K562 (cell line): ENCODE measurements at regions not wholly inside any gene's neighbourhood (a gene's known extent, or its start where the extent isn't known, plus 50 kb on each side); places are given as distances from the start of the nearest gene placed in this dataset.

Experiments used
- ATAC-seq: fragments of 200-7000 bp; cut with Tn5 transposase; 3 replicates; pipeline ENCODE4 v1.9.1; 2020; ENCODE audit warnings: moderate library complexity
- BruUV-seq: library from RNA; stranded (reverse); fragments of 400-500 nt; replicated peaks from 2 replicates; lab custom pipeline; 2021; lab: Mats Ljungman, UMichigan
- CTCF ChIA-PET: fragments of 300-600 bp; formaldehyde crosslinking; extraction: SDS; loops from one replicate; lab custom pipeline; 2021; ENCODE audit warnings: low intra/inter-chr PET ratio; lab: Yijun Ruan, JAX
- POLR2A ChIA-PET: fragments of 300-600, 350-650 bp; sonication (Branson Sonifier 250); formaldehyde crosslinking; extraction: SDS; loops from one replicate; lab custom pipeline; 2021; ENCODE audit warnings: antibody characterized with exemption, inconsistent platforms; lab: Yijun Ruan, JAX
- DNase-seq, 4 experiments: peaks; one replicate each; pipeline versions ENCODE4 v3.0.0 to v3.0.0-alpha.2; 2011 to 2018; ENCODE audit warnings: low spot score in 3 of 4, mixed read lengths in 3 of 4; ENCODE audit errors: extremely low read depth in 1 of 4
- FAIRE-seq: peaks from 2 replicates; lab custom pipeline; 2011; peaks lifted over from hg19 to GRCh38; lab: Jason Lieb, UNC
- H2AFZ ChIP-seq: 2 replicates; pipeline ENCODE4 v1.6.0; 2011; ENCODE audit warnings: low read depth, low read length, control low read depth, inconsistent platforms
- H3K27ac ChIP-seq: fragments of 200-600 bp; 3 replicates; pipeline ENCODE4 v1.8.0; 2011; ENCODE audit warnings: low read depth, mild to moderate bottlenecking, control low read depth, inconsistent platforms, low read length, moderate library complexity, mixed read lengths; ENCODE audit errors: extremely low read depth
- H3K27me3 ChIP-seq, 2 experiments: fragments of 300-600 bp in 1 of 2; 2 replicates in 1 of 2; 3 replicates in 1 of 2; pipeline versions ENCODE4 v1.6.0 to v1.8.0; 2011; ENCODE audit warnings: inconsistent platforms in 2 of 2, low read length in 2 of 2, mild to moderate bottlenecking in 1 of 2, mixed read lengths in 1 of 2, moderate library complexity in 1 of 2; ENCODE audit not compliant: control insufficient read depth in 2 of 2, insufficient read depth in 2 of 2
- H3K36me3 ChIP-seq: fragments of 300-600 bp; 3 replicates; pipeline ENCODE4 v1.8.0; 2011; ENCODE audit warnings: mild to moderate bottlenecking, low read length, inconsistent platforms; ENCODE audit not compliant: control insufficient read depth, insufficient read depth
- H3K4me1 ChIP-seq, 2 experiments: fragments of 200-600 bp in 1 of 2; replicated peaks in 1 of 2; 2 replicates in 1 of 2; 3 replicates in 1 of 2; pipeline versions ENCODE4 v1.5.1 to v1.8.0; 2011; ENCODE audit warnings: inconsistent platforms in 2 of 2, low read length in 2 of 2, mild to moderate bottlenecking in 1 of 2, mixed read lengths in 1 of 2, moderate library complexity in 1 of 2; ENCODE audit not compliant: control insufficient read depth in 2 of 2, insufficient read depth in 2 of 2
- H3K4me2 ChIP-seq: 2 replicates; pipeline ENCODE4 v1.6.1; 2011; ENCODE audit warnings: low read length, control low read depth, inconsistent platforms, mixed read lengths; ENCODE audit not compliant: insufficient read depth
- H3K4me3 ChIP-seq: fragments of 200-600 bp; sonication (generic), shearing (Covaris generic); 2 replicates; pipeline ENCODE4 v1.5.1; 2016; ENCODE audit warnings: control low read depth, inconsistent platforms
- H3K79me2 ChIP-seq: fragments of 200-600 bp; 3 replicates; pipeline ENCODE4 v1.8.0; 2011; ENCODE audit warnings: low read length, inconsistent platforms; ENCODE audit not compliant: control insufficient read depth, insufficient read depth
- H3K9ac ChIP-seq, 2 experiments: 2 replicates each; pipeline versions ENCODE4 v1.6.0 to v1.6.1; 2011; ENCODE audit warnings: low read depth in 2 of 2, low read length in 2 of 2, control low read depth in 1 of 2, inconsistent platforms in 1 of 2, mild to moderate bottlenecking in 1 of 2, mixed read lengths in 1 of 2; ENCODE audit not compliant: insufficient read depth in 1 of 2
- H3K9me1 ChIP-seq: one replicate; pipeline ENCODE4 v1.6.0; 2011; ENCODE audit warnings: inconsistent platforms, mild to moderate bottlenecking, low read length, moderate library complexity; ENCODE audit not compliant: control insufficient read depth, insufficient read depth
- H3K9me3 ChIP-seq: replicated peaks from 2 replicates; pipeline ENCODE4 v1.5.1; 2011; ENCODE audit warnings: low read depth, low read length, inconsistent platforms; ENCODE audit not compliant: control insufficient read depth, insufficient read depth
- H4K20me1 ChIP-seq: replicated peaks from 2 replicates; pipeline ENCODE4 v1.6.1; 2011; ENCODE audit warnings: low read length, inconsistent platforms, mixed read lengths; ENCODE audit not compliant: control insufficient read depth, insufficient read depth
- ATF7 ChIP-seq: fragments of 450-650 bp; IDR thresholded peaks from 2 replicates; pipeline ENCODE4 v1.7.1; 2014; ENCODE audit warnings: mild to moderate bottlenecking, moderate library complexity
- EP400 ChIP-seq: fragments of 450-650 bp; IDR thresholded peaks from 2 replicates; pipeline ENCODE4 v1.6.1; 2017; ENCODE audit warnings: antibody characterized with exemption, mild to moderate bottlenecking, moderate library complexity
- HNRNPL ChIP-seq: fragments of 200-400 bp; formaldehyde crosslinking; IDR thresholded peaks from 2 replicates; pipeline ENCODE4 v1.6.1; 2017; ENCODE audit warnings: low read depth, mild to moderate bottlenecking, low read length
- SMC3 ChIP-seq: conservative IDR thresholded peaks from 2 replicates; pipeline ENCODE4 v1.6.1; 2011; ENCODE audit warnings: low read depth, low read length, improper control_type of control experiment; ENCODE audit not compliant: insufficient read depth
- STAT5B ChIP-seq: fragments of 250-450 bp; sonication (Bioruptor Pico); IDR thresholded peaks from 2 replicates; pipeline ENCODE4 v1.8.0; 2021; ENCODE audit warnings: mild to moderate bottlenecking, inconsistent platforms
- TAF9B ChIP-seq: fragments of 450-650 bp; IDR thresholded peaks from 2 replicates; pipeline ENCODE4 v1.6.1; 2018; ENCODE audit warnings: mild to moderate bottlenecking; ENCODE audit not compliant: partially characterized antibody
- TBP ChIP-seq: optimal IDR thresholded peaks from 2 replicates; pipeline ENCODE3; 2011; ENCODE audit warnings: low read depth, low read length, improper control_type of control experiment
- ZNF217 ChIP-seq: sonication (generic); formaldehyde crosslinking; IDR thresholded peaks from 2 replicates; pipeline ENCODE4 v1.8.0; 2022; ENCODE audit warnings: mild to moderate bottlenecking, missing genetic modification reagents
- in situ Hi-C: fragments of 300-500 bp; cut with MboI; formaldehyde crosslinking; loops from 4 replicates; pipeline ENCODE4 v1.15.0; 2018; ENCODE audit warnings: inconsistent platforms, mixed read lengths
- intact Hi-C: fragments of 100-400 bp; cut with micrococcal nuclease; formaldehyde crosslinking; loops from 2 replicates; pipeline ENCODE4 v1.14.2; 2022
- TF ChIP-seq, protein P1 (sequence below): fragments of 450-650 bp; IDR thresholded peaks from 2 replicates; pipeline ENCODE4 v1.7.0; 2016; ENCODE audit warnings: borderline replicate concordance
- TF ChIP-seq, protein P2 (sequence below): fragments of 200-600 bp; sonication (generic); IDR thresholded peaks from one replicate; pipeline ENCODE4 v1.6.1; 2012; ENCODE audit warnings: mild to moderate bottlenecking, low read depth, low read length, inconsistent platforms

- POLR2A ChIA-PET = interaction anchor here (0.8 to 2.2 kb wide), 2 partner anchors 12 to 202 kb away, joined by 3 to 5 read pairs; no protein-coding TSS in a partner anchor
- no peak for ATAC-seq
- Histone ChIP-seq H3K4me3 (no peak overlapping the region), H3K4me2 (no peak overlapping the region), H3K36me3 (no peaks in the 10 kb centered on the region), H4K20me1 (no peaks in the 10 kb centered on the region), H3K27me3 (peaks cover 0 to 4% of the 10 kb centered on the region in 2 experiments; a peak in 1 of 5 replicates), H3K9me3 (no peaks in the 10 kb centered on the region), H3K4me1 (peaks cover 0 to 5% of the 10 kb centered on the region in 2 experiments; a peak in 2 of 5 replicates), H3K79me2 (no peaks in the 10 kb centered on the region), H3K27ac (no peak overlapping the region), H2AFZ (no peak overlapping the region), H3K9ac (no peak overlapping the region), H3K9me1 (no peaks in the 10 kb centered on the region)
- intact Hi-C loops = no loop called here
- no peak for DNase-seq
- FAIRE-seq = no peak
- in situ Hi-C loops = no loop called here
- BruUV-seq = no TSS peak
- CTCF ChIA-PET = no interaction called here
- no peak for TF ChIP-seq EP400
- TF ChIP-seq ATF7 = no peak
- no peak for TF ChIP-seq HNRNPL
- TF ChIP-seq SMC3 = no peak
- TF ChIP-seq, protein P1, sequence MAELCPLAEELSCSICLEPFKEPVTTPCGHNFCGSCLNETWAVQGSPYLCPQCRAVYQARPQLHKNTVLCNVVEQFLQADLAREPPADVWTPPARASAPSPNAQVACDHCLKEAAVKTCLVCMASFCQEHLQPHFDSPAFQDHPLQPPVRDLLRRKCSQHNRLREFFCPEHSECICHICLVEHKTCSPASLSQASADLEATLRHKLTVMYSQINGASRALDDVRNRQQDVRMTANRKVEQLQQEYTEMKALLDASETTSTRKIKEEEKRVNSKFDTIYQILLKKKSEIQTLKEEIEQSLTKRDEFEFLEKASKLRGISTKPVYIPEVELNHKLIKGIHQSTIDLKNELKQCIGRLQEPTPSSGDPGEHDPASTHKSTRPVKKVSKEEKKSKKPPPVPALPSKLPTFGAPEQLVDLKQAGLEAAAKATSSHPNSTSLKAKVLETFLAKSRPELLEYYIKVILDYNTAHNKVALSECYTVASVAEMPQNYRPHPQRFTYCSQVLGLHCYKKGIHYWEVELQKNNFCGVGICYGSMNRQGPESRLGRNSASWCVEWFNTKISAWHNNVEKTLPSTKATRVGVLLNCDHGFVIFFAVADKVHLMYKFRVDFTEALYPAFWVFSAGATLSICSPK = no peak
- no peak for TF ChIP-seq TAF9B
- TF ChIP-seq TBP = no peak
- TF ChIP-seq ZNF217 (CRISPR knock-in tag) = no peak
- TF ChIP-seq STAT5B (CRISPR knock-in tag) = no peak
- TF ChIP-seq, protein P2, sequence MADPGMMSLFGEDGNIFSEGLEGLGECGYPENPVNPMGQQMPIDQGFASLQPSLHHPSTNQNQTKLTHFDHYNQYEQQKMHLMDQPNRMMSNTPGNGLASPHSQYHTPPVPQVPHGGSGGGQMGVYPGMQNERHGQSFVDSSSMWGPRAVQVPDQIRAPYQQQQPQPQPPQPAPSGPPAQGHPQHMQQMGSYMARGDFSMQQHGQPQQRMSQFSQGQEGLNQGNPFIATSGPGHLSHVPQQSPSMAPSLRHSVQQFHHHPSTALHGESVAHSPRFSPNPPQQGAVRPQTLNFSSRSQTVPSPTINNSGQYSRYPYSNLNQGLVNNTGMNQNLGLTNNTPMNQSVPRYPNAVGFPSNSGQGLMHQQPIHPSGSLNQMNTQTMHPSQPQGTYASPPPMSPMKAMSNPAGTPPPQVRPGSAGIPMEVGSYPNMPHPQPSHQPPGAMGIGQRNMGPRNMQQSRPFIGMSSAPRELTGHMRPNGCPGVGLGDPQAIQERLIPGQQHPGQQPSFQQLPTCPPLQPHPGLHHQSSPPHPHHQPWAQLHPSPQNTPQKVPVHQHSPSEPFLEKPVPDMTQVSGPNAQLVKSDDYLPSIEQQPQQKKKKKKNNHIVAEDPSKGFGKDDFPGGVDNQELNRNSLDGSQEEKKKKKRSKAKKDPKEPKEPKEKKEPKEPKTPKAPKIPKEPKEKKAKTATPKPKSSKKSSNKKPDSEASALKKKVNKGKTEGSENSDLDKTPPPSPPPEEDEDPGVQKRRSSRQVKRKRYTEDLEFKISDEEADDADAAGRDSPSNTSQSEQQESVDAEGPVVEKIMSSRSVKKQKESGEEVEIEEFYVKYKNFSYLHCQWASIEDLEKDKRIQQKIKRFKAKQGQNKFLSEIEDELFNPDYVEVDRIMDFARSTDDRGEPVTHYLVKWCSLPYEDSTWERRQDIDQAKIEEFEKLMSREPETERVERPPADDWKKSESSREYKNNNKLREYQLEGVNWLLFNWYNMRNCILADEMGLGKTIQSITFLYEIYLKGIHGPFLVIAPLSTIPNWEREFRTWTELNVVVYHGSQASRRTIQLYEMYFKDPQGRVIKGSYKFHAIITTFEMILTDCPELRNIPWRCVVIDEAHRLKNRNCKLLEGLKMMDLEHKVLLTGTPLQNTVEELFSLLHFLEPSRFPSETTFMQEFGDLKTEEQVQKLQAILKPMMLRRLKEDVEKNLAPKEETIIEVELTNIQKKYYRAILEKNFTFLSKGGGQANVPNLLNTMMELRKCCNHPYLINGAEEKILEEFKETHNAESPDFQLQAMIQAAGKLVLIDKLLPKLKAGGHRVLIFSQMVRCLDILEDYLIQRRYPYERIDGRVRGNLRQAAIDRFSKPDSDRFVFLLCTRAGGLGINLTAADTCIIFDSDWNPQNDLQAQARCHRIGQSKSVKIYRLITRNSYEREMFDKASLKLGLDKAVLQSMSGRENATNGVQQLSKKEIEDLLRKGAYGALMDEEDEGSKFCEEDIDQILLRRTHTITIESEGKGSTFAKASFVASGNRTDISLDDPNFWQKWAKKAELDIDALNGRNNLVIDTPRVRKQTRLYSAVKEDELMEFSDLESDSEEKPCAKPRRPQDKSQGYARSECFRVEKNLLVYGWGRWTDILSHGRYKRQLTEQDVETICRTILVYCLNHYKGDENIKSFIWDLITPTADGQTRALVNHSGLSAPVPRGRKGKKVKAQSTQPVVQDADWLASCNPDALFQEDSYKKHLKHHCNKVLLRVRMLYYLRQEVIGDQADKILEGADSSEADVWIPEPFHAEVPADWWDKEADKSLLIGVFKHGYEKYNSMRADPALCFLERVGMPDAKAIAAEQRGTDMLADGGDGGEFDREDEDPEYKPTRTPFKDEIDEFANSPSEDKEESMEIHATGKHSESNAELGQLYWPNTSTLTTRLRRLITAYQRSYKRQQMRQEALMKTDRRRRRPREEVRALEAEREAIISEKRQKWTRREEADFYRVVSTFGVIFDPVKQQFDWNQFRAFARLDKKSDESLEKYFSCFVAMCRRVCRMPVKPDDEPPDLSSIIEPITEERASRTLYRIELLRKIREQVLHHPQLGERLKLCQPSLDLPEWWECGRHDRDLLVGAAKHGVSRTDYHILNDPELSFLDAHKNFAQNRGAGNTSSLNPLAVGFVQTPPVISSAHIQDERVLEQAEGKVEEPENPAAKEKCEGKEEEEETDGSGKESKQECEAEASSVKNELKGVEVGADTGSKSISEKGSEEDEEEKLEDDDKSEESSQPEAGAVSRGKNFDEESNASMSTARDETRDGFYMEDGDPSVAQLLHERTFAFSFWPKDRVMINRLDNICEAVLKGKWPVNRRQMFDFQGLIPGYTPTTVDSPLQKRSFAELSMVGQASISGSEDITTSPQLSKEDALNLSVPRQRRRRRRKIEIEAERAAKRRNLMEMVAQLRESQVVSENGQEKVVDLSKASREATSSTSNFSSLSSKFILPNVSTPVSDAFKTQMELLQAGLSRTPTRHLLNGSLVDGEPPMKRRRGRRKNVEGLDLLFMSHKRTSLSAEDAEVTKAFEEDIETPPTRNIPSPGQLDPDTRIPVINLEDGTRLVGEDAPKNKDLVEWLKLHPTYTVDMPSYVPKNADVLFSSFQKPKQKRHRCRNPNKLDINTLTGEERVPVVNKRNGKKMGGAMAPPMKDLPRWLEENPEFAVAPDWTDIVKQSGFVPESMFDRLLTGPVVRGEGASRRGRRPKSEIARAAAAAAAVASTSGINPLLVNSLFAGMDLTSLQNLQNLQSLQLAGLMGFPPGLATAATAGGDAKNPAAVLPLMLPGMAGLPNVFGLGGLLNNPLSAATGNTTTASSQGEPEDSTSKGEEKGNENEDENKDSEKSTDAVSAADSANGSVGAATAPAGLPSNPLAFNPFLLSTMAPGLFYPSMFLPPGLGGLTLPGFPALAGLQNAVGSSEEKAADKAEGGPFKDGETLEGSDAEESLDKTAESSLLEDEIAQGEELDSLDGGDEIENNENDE = no peak
These were observed 234.5 kb downstream of the IPO8 start for GRCh38 chr12:30461026-30461615.
